HL-60 (cell line): ENCODE measurements at regions not wholly inside any gene's neighbourhood (a gene's known extent, or its start where the extent isn't known, plus 50 kb on each side); places are given as distances from the start of the nearest gene placed in this dataset.

Experiments
- DNase-seq, 2 experiments: peaks; one replicate each; pipeline ENCODE4 v3.0.0-alpha.2; 2010 to 2020; ENCODE audit warnings: low read depth in 1 of 2, low spot score in 1 of 2
- H3K27ac ChIP-seq: fragments of 250-450 bp; sonication (Bioruptor Pico); replicated peaks from 2 replicates; pipeline ENCODE4 v1.5.1; 2020; ENCODE audit warnings: mild to moderate bottlenecking, moderate library complexity
- H3K27me3 ChIP-seq: fragments of 250-450 bp; sonication (Bioruptor Pico); 2 replicates; pipeline ENCODE4 v1.5.1; 2021; ENCODE audit warnings: mild to moderate bottlenecking, moderate library complexity; ENCODE audit not compliant: insufficient read depth, poor library complexity, severe bottlenecking
- H3K4me3 ChIP-seq: replicated peaks from 2 replicates; pipeline ENCODE4 v1.5.1; 2011; ENCODE audit warnings: mild to moderate bottlenecking, control low read depth, low read length; ENCODE audit not compliant: insufficient read depth
- GABPA ChIP-seq: IDR thresholded peaks from 2 replicates; pipeline ENCODE4 v1.6.1; 2012; ENCODE audit warnings: low read depth
- POLR2AphosphoS5 ChIP-seq: IDR thresholded peaks from 2 replicates; pipeline ENCODE4 v1.6.1; 2012; ENCODE audit warnings: low read depth
- SPI1 ChIP-seq: IDR thresholded peaks from 2 replicates; pipeline ENCODE4 v1.6.1; 2012; ENCODE audit warnings: low read depth, mild to moderate bottlenecking, borderline replicate concordance
- TF ChIP-seq, protein P1 (sequence below): IDR thresholded peaks from 2 replicates; pipeline ENCODE4 v1.6.1; 2012; ENCODE audit warnings: low read depth; ENCODE audit not compliant: insufficient replicate concordance
- TF ChIP-seq, protein P2 (sequence below): IDR thresholded peaks from one replicate; pipeline ENCODE4 v1.5.1; 2011; ENCODE audit warnings: low read length, control low read depth, inconsistent platforms; ENCODE audit not compliant: insufficient read depth

DNA sequence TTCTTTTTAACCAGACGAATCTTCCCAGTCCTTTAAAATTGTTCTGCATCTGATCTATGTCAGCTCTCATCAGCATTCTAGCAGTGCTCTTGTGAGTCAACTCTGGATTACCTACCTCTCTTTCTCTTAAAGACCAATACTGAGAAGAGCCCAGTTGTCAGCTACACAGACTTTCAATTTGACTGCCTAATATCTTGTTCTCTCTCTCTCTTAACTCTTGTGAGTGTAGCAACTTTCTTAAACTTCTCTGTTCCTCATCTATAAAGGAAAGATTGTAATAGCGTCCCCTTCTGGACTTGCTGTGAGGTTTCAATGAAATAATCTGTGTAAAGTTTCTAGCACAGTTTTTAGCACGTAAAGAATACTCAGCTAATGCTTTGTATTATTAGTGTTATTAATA is 499.3 kb upstream of the ADAMTS5 start:
- TF ChIP-seq, protein P1, sequence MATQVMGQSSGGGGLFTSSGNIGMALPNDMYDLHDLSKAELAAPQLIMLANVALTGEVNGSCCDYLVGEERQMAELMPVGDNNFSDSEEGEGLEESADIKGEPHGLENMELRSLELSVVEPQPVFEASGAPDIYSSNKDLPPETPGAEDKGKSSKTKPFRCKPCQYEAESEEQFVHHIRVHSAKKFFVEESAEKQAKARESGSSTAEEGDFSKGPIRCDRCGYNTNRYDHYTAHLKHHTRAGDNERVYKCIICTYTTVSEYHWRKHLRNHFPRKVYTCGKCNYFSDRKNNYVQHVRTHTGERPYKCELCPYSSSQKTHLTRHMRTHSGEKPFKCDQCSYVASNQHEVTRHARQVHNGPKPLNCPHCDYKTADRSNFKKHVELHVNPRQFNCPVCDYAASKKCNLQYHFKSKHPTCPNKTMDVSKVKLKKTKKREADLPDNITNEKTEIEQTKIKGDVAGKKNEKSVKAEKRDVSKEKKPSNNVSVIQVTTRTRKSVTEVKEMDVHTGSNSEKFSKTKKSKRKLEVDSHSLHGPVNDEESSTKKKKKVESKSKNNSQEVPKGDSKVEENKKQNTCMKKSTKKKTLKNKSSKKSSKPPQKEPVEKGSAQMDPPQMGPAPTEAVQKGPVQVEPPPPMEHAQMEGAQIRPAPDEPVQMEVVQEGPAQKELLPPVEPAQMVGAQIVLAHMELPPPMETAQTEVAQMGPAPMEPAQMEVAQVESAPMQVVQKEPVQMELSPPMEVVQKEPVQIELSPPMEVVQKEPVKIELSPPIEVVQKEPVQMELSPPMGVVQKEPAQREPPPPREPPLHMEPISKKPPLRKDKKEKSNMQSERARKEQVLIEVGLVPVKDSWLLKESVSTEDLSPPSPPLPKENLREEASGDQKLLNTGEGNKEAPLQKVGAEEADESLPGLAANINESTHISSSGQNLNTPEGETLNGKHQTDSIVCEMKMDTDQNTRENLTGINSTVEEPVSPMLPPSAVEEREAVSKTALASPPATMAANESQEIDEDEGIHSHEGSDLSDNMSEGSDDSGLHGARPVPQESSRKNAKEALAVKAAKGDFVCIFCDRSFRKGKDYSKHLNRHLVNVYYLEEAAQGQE = no peak
- TF ChIP-seq GABPA (no peak), SPI1 (no peak), POLR2AphosphoS5 (no peak)
- TF ChIP-seq, protein P2, sequence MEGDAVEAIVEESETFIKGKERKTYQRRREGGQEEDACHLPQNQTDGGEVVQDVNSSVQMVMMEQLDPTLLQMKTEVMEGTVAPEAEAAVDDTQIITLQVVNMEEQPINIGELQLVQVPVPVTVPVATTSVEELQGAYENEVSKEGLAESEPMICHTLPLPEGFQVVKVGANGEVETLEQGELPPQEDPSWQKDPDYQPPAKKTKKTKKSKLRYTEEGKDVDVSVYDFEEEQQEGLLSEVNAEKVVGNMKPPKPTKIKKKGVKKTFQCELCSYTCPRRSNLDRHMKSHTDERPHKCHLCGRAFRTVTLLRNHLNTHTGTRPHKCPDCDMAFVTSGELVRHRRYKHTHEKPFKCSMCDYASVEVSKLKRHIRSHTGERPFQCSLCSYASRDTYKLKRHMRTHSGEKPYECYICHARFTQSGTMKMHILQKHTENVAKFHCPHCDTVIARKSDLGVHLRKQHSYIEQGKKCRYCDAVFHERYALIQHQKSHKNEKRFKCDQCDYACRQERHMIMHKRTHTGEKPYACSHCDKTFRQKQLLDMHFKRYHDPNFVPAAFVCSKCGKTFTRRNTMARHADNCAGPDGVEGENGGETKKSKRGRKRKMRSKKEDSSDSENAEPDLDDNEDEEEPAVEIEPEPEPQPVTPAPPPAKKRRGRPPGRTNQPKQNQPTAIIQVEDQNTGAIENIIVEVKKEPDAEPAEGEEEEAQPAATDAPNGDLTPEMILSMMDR = no peak
- Histone ChIP-seq H3K27ac (no peak overlapping the region), H3K4me3 (no peak overlapping the region), H3K27me3 (no peaks in the 10 kb centered on the region)
- DNase-seq = no peak

DNA sequence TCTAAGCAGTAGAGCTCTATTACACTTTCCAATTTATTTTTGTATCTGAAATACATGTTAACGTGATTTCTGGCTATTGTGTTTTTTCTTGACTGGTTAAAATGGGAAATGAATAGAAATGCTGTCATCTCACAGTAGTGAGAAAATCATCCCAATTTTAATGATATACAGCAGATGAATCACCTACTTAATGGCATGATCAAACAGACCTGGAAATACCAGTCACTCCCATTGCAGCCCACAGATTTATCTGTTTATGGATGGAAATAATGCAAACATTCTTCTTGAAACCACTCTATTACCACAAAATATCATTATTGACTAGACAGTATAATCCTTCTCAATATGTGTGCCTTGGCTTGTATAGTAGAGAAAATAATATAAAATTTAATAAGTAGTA is 497.8 kb upstream of the ADAMTS5 start:
- no peak for DNase-seq
- TF ChIP-seq GABPA = no peak
- TF ChIP-seq, protein P2 = no peak
- TF ChIP-seq POLR2AphosphoS5 = no peak
- TF ChIP-seq SPI1 = no peak
- TF ChIP-seq, protein P1 = no peak
- no peak overlapping the region for H3K4me3 ChIP-seq
- no peaks in the 10 kb centered on the region for H3K27me3 ChIP-seq
- H3K27ac ChIP-seq = no peak overlapping the region

DNA sequence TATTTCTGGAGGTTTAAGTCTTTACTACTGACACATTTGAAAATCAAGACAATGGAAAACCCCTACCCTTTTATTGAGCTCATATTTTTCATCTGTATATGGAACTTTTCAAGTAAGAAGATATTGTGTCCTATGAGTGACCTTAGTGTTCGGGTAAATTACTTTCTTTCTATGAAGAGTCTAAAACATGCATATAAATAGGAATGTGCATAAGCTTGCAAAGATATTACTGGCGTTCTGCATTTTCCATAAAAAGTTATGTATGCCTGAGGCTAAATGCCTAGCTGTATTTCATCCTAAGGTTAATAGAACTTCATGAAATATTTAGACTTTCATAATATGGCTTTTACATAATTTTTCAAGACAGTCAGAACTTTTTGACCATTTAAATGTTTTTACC is 495.8 kb upstream of the ADAMTS5 start:
- TF ChIP-seq, protein P1 = no peak
- TF ChIP-seq SPI1 (no peak), POLR2AphosphoS5 (no peak), GABPA (no peak)
- TF ChIP-seq, protein P2 = no peak
- H3K27me3 ChIP-seq = no peaks in the 10 kb centered on the region
- DNase-seq = no peak
- H3K27ac ChIP-seq = no peak overlapping the region
- no peak overlapping the region for H3K4me3 ChIP-seq
